Urothelium cell line (cell line): ENCODE measurements at regions not wholly inside any gene's neighbourhood (a gene's known extent, or its start where the extent isn't known, plus 50 kb on each side); places are given as distances from the start of the nearest gene placed in this dataset.

Experiments
- DNase-seq: peaks from one replicate; pipeline ENCODE4 v3.0.0; 2011; ENCODE audit warnings: low spot score, mixed read lengths
- FAIRE-seq: peaks from 2 replicates; lab custom pipeline; 2011; peaks lifted over from hg19 to GRCh38; lab: Jason Lieb, UNC

DNA sequence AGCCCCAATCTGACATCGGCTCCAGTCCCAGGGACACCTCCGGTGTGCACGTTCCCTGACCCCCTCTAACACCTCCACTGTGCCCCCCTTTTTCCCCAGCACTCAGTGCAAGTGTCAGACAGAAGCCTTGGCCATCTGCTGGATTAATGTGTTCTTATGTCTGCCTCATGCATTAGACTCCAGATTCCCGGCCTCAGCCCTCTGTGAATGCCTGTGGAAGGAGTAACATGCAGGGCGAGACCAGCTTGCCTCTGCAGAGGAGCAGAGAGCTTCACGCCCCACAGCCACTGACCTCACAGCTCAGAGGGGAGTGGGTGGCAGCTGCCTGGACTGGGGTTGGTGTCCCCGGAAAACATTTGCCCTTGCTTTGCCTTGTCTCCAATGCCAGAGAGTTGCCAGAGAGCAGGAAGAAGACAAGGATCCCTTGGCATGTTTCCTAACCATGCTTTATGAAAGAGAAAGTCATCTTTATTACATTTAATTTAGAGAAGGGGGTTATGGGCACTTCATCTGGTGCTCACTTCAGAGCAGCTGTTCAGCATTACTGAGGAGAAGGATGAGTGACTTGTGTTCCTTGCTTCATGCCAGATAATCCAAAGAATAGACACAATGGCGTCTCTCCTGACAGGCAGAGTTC lies 91.6 kb upstream of the CXCL12 start:
- peak; percentile 58 for FAIRE-seq

DNA sequence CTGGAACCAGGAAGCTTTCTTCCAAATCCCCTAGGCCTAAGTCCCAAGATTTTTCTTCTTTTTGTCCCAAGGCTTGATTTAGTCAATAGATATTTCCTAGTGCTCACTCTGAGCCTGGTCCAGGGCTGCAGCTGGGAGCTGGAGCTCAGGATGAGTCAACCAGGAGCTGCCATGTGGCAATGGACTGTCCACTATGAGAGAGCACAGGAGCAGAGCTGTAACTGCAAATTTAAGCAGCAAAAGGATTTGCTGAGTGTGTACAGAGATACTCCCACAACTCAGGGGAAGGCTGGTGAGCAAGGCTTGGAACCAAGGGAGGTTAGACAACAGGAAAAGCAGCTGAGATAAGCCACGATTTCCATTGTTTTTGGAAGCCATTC lies 92.1 kb upstream of the CXCL12 start:
- no peak for FAIRE-seq

More for the DNA sequence above, 91.6 kb upstream of the CXCL12 start:
- no peak for DNase-seq

GRCh38 chr10:44478040-44478439 lies 93.1 kb upstream of the CXCL12 start:
- DNase-seq: no peak
- no peak for FAIRE-seq

More for the DNA sequence above, 92.1 kb upstream of the CXCL12 start:
- DNase-seq: no peak

GRCh38 chr10:44478876-44479705 lies 94.2 kb upstream of the CXCL12 start:
- no peak for DNase-seq
- no peak for FAIRE-seq

- DNase-seq (no peak), FAIRE-seq (no peak)
Measured at GRCh38 chr10:44492678-44493077, 107.8 kb upstream of the CXCL12 start.

- no peak for DNase-seq
- no peak for FAIRE-seq
Measured at GRCh38 chr10:44498222-44498621, 113.3 kb upstream of the CXCL12 start.

- FAIRE-seq (no peak), DNase-seq (no peak)
Measured at GRCh38 chr10:44500451-44500850, 115.6 kb upstream of the CXCL12 start.

- FAIRE-seq (peak; percentile 79), DNase-seq (no peak)
Measured at GRCh38 chr10:44506386-44506785, 121.5 kb upstream of the CXCL12 start.

- FAIRE-seq (peak; percentile 40), DNase-seq (no peak)
Measured at GRCh38 chr10:44510379-44511115, 125.7 kb upstream of the CXCL12 start.

DNA sequence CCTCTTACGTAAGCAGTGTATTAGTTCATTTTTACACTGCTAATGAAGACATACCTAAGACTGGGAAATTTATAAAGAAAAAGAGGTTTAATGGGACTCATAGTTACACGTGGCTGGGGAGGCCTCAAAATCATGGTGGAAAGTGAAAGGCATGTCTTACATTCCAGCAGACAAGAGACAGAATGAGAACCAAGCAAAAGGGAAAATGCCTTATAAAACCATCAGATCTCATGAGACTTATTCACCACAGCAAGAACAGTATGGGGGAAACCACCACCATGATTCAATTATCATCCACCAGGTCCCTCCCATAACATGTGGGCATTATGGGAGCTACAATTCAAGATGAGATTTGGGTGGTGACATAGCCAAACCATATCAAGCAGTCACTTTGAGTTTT lies 126.3 kb upstream of the CXCL12 start:
- no peak for DNase-seq

GRCh38 chr10:44511601-44512000 lies 126.7 kb upstream of the CXCL12 start:
- FAIRE-seq (no peak), DNase-seq (no peak)

More for the DNA sequence above, 126.3 kb upstream of the CXCL12 start:
- FAIRE-seq: no peak

- DNase-seq (no peak), FAIRE-seq (peak; percentile 13)
Measured at GRCh38 chr10:44512431-44513022, 127.6 kb upstream of the CXCL12 start.

GRCh38 chr10:44513591-44513990 lies 128.7 kb upstream of the CXCL12 start:
- FAIRE-seq: peak; percentile 67
- DNase-seq: no peak

- FAIRE-seq: no peak
- DNase-seq: no peak
Measured at GRCh38 chr10:44516891-44517290, 132.0 kb upstream of the CXCL12 start.

DNA sequence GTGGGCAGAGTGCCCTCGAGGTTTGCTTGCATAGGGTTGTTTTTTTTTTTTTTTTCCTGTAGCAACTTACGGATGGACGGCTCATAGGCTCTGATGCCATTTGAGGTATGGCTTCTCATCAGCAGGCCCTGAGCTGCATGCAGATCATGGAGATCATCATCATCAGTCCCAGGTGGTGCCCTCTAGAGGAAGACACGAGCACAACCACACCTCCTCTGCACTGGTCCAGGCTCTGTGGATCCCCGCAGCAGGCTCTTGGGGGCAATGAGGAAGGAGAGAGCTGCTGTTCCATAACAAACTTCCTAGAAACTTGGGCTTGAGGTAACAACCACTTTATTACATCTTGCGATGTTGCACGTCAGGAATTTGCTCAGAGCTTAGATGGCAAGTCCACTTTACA lies 132.7 kb upstream of the CXCL12 start:
- DNase-seq (no peak), FAIRE-seq (no peak)

GRCh38 chr10:44519361-44519760 lies 134.5 kb upstream of the CXCL12 start:
- DNase-seq: no peak
- no peak for FAIRE-seq

DNA sequence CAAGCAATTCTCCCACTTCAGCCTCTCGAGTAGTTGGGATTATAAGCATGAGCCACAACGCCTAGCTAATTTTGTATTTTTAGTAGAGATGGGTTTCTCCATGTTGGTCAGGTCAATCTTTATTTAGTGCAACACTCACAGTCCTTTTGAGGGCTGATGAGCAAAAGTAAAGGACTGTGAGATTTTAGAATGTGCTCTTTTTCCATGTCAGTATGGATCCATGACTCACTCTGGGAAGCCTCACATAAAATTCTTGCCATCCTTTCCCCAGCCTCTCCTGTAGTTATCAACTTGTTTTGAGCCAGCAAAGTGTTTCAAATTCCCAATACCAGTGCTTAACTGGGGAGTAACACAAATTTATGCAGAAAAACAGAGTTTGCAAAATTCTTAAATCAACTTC lies 135.8 kb upstream of the CXCL12 start:
- no peak for FAIRE-seq
- no peak for DNase-seq

GRCh38 chr10:44539178-44539577 lies 154.3 kb upstream of the CXCL12 start:
- no peak for FAIRE-seq

DNA sequence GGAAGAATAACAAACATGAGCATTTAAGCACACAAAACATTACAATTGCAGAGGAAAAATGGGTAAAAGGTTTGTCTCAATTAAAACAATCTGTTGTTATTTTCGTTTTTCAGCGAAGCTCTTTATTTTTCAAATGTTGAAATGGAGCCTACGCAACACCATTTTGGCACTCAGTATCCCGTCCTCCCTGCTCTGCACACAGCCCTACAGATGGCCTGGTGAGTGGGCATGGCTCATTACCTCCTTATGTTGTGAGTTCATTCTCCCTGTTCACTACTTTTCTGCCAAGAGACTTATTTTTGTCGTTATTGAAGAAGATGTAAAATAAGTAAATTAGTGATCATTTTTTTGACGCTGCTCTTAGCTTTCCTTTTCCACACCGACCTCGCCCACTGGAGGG lies 167.8 kb upstream of the CXCL12 start:
- FAIRE-seq (no peak), DNase-seq (no peak)

More at GRCh38 chr10:44539178-44539577, 154.3 kb upstream of the CXCL12 start:
- DNase-seq: no peak

- DNase-seq (no peak), FAIRE-seq (no peak)
Measured at GRCh38 chr10:44557596-44558191, 172.8 kb upstream of the CXCL12 start.

GRCh38 chr10:44558521-44558920 lies 173.6 kb upstream of the CXCL12 start:
- DNase-seq: no peak
- FAIRE-seq: no peak
